Thyroid gland (tissue), 4 donors: ENCODE measurements at regions not wholly inside any gene's neighbourhood (a gene's known extent, or its start where the extent isn't known, plus 50 kb on each side); places are given as distances from the start of the nearest gene placed in this dataset.

Experiments used
- DNase-seq, 2 donors: peaks; one replicate each; pipeline ENCODE4 v3.0.0-alpha.2; 2019
- H3K27ac ChIP-seq, 3 donors: fragments of 200-600 bp; sonication (generic); 1 replicate in 2 of 3; 2 replicates in 1 of 3; pipeline ENCODE4 v1.5.1; 2016 to 2019; ENCODE audit warnings: mild to moderate bottlenecking in 1 of 3, moderate library complexity in 1 of 3
- H3K27me3 ChIP-seq: fragments of 200-600 bp; sonication (generic); one replicate; pipeline ENCODE4 v1.5.1; 2019
- H3K36me3 ChIP-seq, 2 donors: fragments of 200-600 bp; sonication (generic); one replicate each; pipeline ENCODE4 v1.5.1; 2016 to 2019
- H3K4me1 ChIP-seq, 2 donors: fragments of 200-600 bp; sonication (generic); one replicate each; pipeline ENCODE4 v1.5.1; 2017 to 2019
- H3K4me3 ChIP-seq, 3 donors: fragments of 200-600 bp; sonication (generic); replicated peaks in 1 of 3; 1 replicate in 2 of 3; 2 replicates in 1 of 3; pipeline ENCODE4 v1.5.1; 2016; ENCODE audit warnings: mild to moderate bottlenecking in 1 of 3
- H3K9me3 ChIP-seq: fragments of 200-600 bp; sonication (generic); one replicate; pipeline ENCODE4 v1.5.1; 2017
- CTCF ChIP-seq, 6 experiments: fragments of 200-600 bp in 3 of 6; fragments of 450-650 bp in 3 of 6; sonication (generic) in 3 of 6; IDR thresholded peaks; one replicate each; pipeline ENCODE4 v1.5.1; 2016 to 2019; ENCODE audit warnings: antibody characterized with exemption in 6 of 6, mild to moderate bottlenecking in 2 of 6, inconsistent platforms in 1 of 6, moderate library complexity in 1 of 6
- POLR2A ChIP-seq, 2 donors: fragments of 450-650 bp; IDR thresholded peaks; one replicate each; pipeline ENCODE4 v1.6.1; 2017; ENCODE audit warnings: antibody characterized with exemption in 2 of 2, mild to moderate bottlenecking in 2 of 2, moderate library complexity in 1 of 2
- WGBS, 2 donors: methylation state at CpG; one replicate each; pipeline ENCODE4 v1.1.5; 2017; 5-methylcytosine and 5-hydroxymethylcytosine counted together
- intact Hi-C: fragments of 100-400 bp; cut with DNase I; formaldehyde crosslinking; loops from one replicate; pipeline ENCODE4 v1.15.1; 2023

- 50 to 55% methylated on average over 9 of the region's 9 CpGs for WGBS, 2 donors
- no peak for TF ChIP-seq CTCF (IDR thresholded peaks at IDR 0.05)
- TF ChIP-seq POLR2A (IDR thresholded peaks at IDR 0.05) = no peak
- intact Hi-C loops = no loop called here
- no peaks in the 10 kb centered on the region for H3K9me3 ChIP-seq
- peak; percentile 15 to 48 for DNase-seq
- no peaks in the 10 kb centered on the region for H3K27me3 ChIP-seq
- H3K27ac ChIP-seq = no peak overlapping the region
- no peak overlapping the region for H3K4me3 ChIP-seq
- no peaks in the 10 kb centered on the region for H3K4me1 ChIP-seq
- no peaks in the 10 kb centered on the region for H3K36me3 ChIP-seq
Measured at GRCh38 chr7:8938044-8938805, 504.8 kb downstream of the NXPH1 start.

- H3K4me3 ChIP-seq = no peak overlapping the region
- no peaks in the 10 kb centered on the region for H3K9me3 ChIP-seq
- no peaks in the 10 kb centered on the region for H3K4me1 ChIP-seq
- intact Hi-C loops = no loop called here
- H3K27ac ChIP-seq = no peak overlapping the region
- 75 to 81% methylated on average over 1 of the region's 1 CpG for WGBS, 2 donors
- H3K27me3 ChIP-seq = no peaks in the 10 kb centered on the region
- no peak for DNase-seq
- no peaks in the 10 kb centered on the region for H3K36me3 ChIP-seq
- no peak for TF ChIP-seq CTCF (IDR thresholded peaks at IDR 0.05)
Measured at GRCh38 chr7:8939446-8939845, 506.0 kb downstream of the NXPH1 start.

GRCh38 chr7:8963722-8964121, 530.3 kb downstream of the NXPH1 start:
- no peaks in the 10 kb centered on the region for H3K36me3 ChIP-seq
- TF ChIP-seq POLR2A (IDR thresholded peaks at IDR 0.05) (no peak), CTCF (IDR thresholded peaks at IDR 0.05) (no peak)
- H3K9me3 ChIP-seq = no peaks in the 10 kb centered on the region
- no peak for DNase-seq
- H3K27me3 ChIP-seq = no peaks in the 10 kb centered on the region
- 84 to 85% methylated on average over 2 of the region's 2 CpGs for WGBS, 2 donors
- H3K27ac ChIP-seq = no peak overlapping the region
- no peak overlapping the region for H3K4me3 ChIP-seq
- intact Hi-C loops = no loop called here
- H3K4me1 ChIP-seq = no peaks in the 10 kb centered on the region

GRCh38 chr7:8965177-8965576, 531.8 kb downstream of the NXPH1 start:
- Histone ChIP-seq H3K4me3 (no peak overlapping the region), H3K27me3 (no peaks in the 10 kb centered on the region), H3K27ac (no peak overlapping the region), H3K9me3 (no peaks in the 10 kb centered on the region), H3K36me3 (no peaks in the 10 kb centered on the region), H3K4me1 (no peaks in the 10 kb centered on the region)
- 87 to 90% methylated on average over 3 of the region's 3 CpGs for WGBS, 2 donors
- DNase-seq = no peak
- intact Hi-C loops = no loop called here
- no peak for TF ChIP-seq POLR2A (IDR thresholded peaks at IDR 0.05)
- no peak for TF ChIP-seq CTCF (IDR thresholded peaks at IDR 0.05)

GRCh38 chr7:8973601-8974000, 540.2 kb downstream of the NXPH1 start:
- DNase-seq = no peak
- H3K27me3 ChIP-seq = no peaks in the 10 kb centered on the region
- H3K27ac ChIP-seq = no peak overlapping the region
- intact Hi-C loops = no loop called here
- TF ChIP-seq CTCF (IDR thresholded peaks at IDR 0.05) (no peak), POLR2A (IDR thresholded peaks at IDR 0.05) (no peak)
- 54 to 70% methylated on average over 3 of the region's 3 CpGs for WGBS, 2 donors
- no peaks in the 10 kb centered on the region for H3K4me1 ChIP-seq
- no peaks in the 10 kb centered on the region for H3K36me3 ChIP-seq
- no peak overlapping the region for H3K4me3 ChIP-seq
- H3K9me3 ChIP-seq = no peaks in the 10 kb centered on the region
